ENCODE measurements at regions not wholly inside any gene's neighbourhood (a gene's known extent, or its start where the extent isn't known, plus 50 kb on each side); places are given as distances from the start of the nearest gene placed in this dataset.

DNA sequence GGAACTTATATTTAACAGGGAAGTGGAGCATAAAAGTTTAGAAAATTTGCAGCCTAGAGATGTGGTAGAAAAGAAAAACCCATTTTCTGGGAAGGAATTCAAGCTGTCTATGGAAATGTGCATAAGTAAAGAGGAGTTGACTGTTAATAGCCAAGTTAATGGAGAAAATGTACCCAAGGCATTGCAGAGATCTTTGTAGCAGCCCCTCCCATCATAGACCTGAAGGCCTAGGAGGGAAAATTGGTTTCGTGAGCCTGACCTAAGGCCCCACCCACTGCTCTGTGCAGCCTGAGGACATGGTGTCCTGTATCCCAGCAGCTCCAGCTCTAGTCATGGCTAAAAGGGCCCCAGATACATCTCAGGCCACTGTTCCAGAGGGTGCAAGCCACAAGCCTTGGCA lies 772.4 kb upstream of the RIOK2 start:
- BruUV-seq (replicated peaks), result no TSS peak
- H3K4me1 Mint-ChIP-seq (ENCODE audit: low read depth, unreplicated experiment), result no peaks in the 10 kb centered on the region
- H3K4me3 ChIP-seq (ENCODE audit: low read depth, low read length), result no peak overlapping the region
- intact Hi-C loops (cut with micrococcal nuclease; ENCODE audit: unreplicated experiment), result no loop called here
- H3K9me3 Mint-ChIP-seq (ENCODE audit: unreplicated experiment), result no peaks in the 10 kb centered on the region
- no peaks in the 10 kb centered on the region for H3K36me3 ChIP-seq (ENCODE audit: control insufficient read depth, insufficient read depth, low read length)
- DNase-seq, result no peak
- no peaks in the 10 kb centered on the region for H3K27me3 Mint-ChIP-seq (ENCODE audit: insufficient read depth, unreplicated experiment)
- H3K4me3 Mint-ChIP-seq (ENCODE audit: unreplicated experiment), result no peak overlapping the region
- H3K27me3 ChIP-seq (replicated peaks; ENCODE audit: control insufficient read depth, insufficient read depth, low read length), result no peaks in the 10 kb centered on the region
- H3K9me3 ChIP-seq, result no peaks in the 10 kb centered on the region
- TF ChIP-seq, protein P1, sequence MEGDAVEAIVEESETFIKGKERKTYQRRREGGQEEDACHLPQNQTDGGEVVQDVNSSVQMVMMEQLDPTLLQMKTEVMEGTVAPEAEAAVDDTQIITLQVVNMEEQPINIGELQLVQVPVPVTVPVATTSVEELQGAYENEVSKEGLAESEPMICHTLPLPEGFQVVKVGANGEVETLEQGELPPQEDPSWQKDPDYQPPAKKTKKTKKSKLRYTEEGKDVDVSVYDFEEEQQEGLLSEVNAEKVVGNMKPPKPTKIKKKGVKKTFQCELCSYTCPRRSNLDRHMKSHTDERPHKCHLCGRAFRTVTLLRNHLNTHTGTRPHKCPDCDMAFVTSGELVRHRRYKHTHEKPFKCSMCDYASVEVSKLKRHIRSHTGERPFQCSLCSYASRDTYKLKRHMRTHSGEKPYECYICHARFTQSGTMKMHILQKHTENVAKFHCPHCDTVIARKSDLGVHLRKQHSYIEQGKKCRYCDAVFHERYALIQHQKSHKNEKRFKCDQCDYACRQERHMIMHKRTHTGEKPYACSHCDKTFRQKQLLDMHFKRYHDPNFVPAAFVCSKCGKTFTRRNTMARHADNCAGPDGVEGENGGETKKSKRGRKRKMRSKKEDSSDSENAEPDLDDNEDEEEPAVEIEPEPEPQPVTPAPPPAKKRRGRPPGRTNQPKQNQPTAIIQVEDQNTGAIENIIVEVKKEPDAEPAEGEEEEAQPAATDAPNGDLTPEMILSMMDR (IDR thresholded peaks at IDR 0.05; ENCODE audit: insufficient read depth in 1 of 2, low read depth in 1 of 2, low read length in 1 of 2, severe bottlenecking in 1 of 2, unreplicated experiment in 1 of 2), result no peak
- POLR2A ChIA-PET, result no interaction called here
- H3K36me3 Mint-ChIP-seq (ENCODE audit: insufficient read depth, unreplicated experiment), result no peaks in the 10 kb centered on the region
- H3K27ac Mint-ChIP-seq (ENCODE audit: unreplicated experiment), result no peak overlapping the region
- CTCF ChIA-PET, result no interaction called here
- no peaks in the 10 kb centered on the region for H3K4me1 ChIP-seq

DNA sequence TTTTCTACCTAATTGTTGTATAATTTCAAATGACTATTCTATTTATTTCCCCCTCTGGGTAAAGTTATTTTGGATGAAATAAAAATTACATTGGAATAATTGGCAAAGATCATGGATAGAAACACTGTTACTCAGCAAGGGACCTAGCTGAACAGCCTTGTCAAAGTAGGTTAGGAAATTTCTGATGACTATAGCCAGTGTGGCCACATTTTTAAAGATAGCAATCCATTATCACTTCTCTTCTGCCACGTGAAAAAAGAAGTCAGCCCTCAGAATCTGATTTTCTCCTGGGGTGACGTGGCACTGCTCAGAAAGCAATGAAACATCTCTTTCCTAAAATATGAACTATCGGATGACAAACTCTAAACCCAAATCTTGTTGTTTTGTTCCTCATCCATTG lies 784.2 kb upstream of the RIOK2 start:
- Histone ChIP-seq H3K4me3 (ENCODE audit: low read depth, low read length) (no peak overlapping the region), H3K4me1 (no peaks in the 10 kb centered on the region), H3K27me3 (replicated peaks; ENCODE audit: control insufficient read depth, insufficient read depth, low read length) (no peaks in the 10 kb centered on the region), H3K36me3 (ENCODE audit: control insufficient read depth, insufficient read depth, low read length) (no peaks in the 10 kb centered on the region), H3K9me3 (no peaks in the 10 kb centered on the region)
- ChIA-PET POLR2A (no interaction called here), CTCF (no interaction called here)
- Mint-ChIP-seq H3K27ac (ENCODE audit: unreplicated experiment) (no peak overlapping the region), H3K4me3 (ENCODE audit: unreplicated experiment) (no peak overlapping the region), H3K36me3 (ENCODE audit: insufficient read depth, unreplicated experiment) (no peaks in the 10 kb centered on the region), H3K27me3 (ENCODE audit: insufficient read depth, unreplicated experiment) (no peaks in the 10 kb centered on the region), H3K9me3 (ENCODE audit: unreplicated experiment) (no peaks in the 10 kb centered on the region), H3K4me1 (ENCODE audit: low read depth, unreplicated experiment) (no peaks in the 10 kb centered on the region)
- BruUV-seq (replicated peaks), result no TSS peak
- intact Hi-C loops (cut with micrococcal nuclease; ENCODE audit: unreplicated experiment), result no loop called here
- no peak for DNase-seq
- TF ChIP-seq, protein P1 (IDR thresholded peaks at IDR 0.05; ENCODE audit: insufficient read depth in 1 of 2, low read depth in 1 of 2, low read length in 1 of 2, severe bottlenecking in 1 of 2, unreplicated experiment in 1 of 2), result no peak

DNA sequence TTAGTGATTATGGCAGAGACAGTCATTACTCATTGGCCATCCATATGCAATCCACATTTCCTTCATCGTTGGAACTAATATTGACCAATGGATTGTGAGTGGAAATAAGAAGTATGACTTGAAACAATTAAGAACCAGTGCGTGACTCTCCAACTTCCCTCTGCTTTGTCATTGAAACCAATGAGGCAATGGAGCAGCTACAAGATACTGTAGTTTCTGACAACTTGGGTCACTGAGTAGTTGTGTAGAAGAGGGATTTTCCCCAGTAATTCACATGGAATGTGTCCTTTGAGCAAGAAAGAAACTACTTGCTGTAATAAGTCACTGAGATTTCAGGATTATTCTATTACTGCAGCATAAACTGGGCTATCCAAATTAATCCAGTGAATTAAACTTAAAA lies 785.3 kb upstream of the RIOK2 start:
- POLR2A ChIA-PET, result no interaction called here
- Histone ChIP-seq H3K9me3 (no peaks in the 10 kb centered on the region), H3K4me3 (ENCODE audit: low read depth, low read length) (no peak overlapping the region), H3K4me1 (no peaks in the 10 kb centered on the region), H3K27me3 (replicated peaks; ENCODE audit: control insufficient read depth, insufficient read depth, low read length) (no peaks in the 10 kb centered on the region), H3K36me3 (ENCODE audit: control insufficient read depth, insufficient read depth, low read length) (no peaks in the 10 kb centered on the region)
- CTCF ChIA-PET, result no interaction called here
- Mint-ChIP-seq H3K27ac (ENCODE audit: unreplicated experiment) (no peak overlapping the region), H3K27me3 (ENCODE audit: insufficient read depth, unreplicated experiment) (no peaks in the 10 kb centered on the region), H3K9me3 (ENCODE audit: unreplicated experiment) (no peaks in the 10 kb centered on the region), H3K4me1 (ENCODE audit: low read depth, unreplicated experiment) (no peaks in the 10 kb centered on the region), H3K36me3 (ENCODE audit: insufficient read depth, unreplicated experiment) (no peaks in the 10 kb centered on the region), H3K4me3 (ENCODE audit: unreplicated experiment) (no peak overlapping the region)
- TF ChIP-seq, protein P1 (IDR thresholded peaks at IDR 0.05; ENCODE audit: insufficient read depth in 1 of 2, low read depth in 1 of 2, low read length in 1 of 2, severe bottlenecking in 1 of 2, unreplicated experiment in 1 of 2), result no peak
- BruUV-seq (replicated peaks), result no TSS peak
- intact Hi-C loops (cut with micrococcal nuclease; ENCODE audit: unreplicated experiment), result no loop called here
- DNase-seq, result no peak
